NT2/D1 (cell line): ENCODE measurements at regions not wholly inside any gene's neighbourhood (a gene's known extent, or its start where the extent isn't known, plus 50 kb on each side); places are given as distances from the start of the nearest gene placed in this dataset.

ENCODE experiments used
- YY1 ChIP-seq: IDR thresholded peaks from 2 replicates; pipeline ENCODE4 v1.6.1; 2011; ENCODE audit not compliant: insufficient read length, insufficient read depth
- ZNF274 ChIP-seq: IDR thresholded peaks from 2 replicates; pipeline ENCODE4 v1.6.1; 2011; ENCODE audit warnings: mild to moderate bottlenecking, low read depth, low read length

GRCh38 chr9:23945897-23946296 lies 119.9 kb upstream of the ELAVL2 start:
- TF ChIP-seq YY1 (no peak), ZNF274 (no peak)
